ENCODE measurements at regions not wholly inside any gene's neighbourhood (a gene's known extent, or its start where the extent isn't known, plus 50 kb on each side); places are given as distances from the start of the nearest gene placed in this dataset.

DNA sequence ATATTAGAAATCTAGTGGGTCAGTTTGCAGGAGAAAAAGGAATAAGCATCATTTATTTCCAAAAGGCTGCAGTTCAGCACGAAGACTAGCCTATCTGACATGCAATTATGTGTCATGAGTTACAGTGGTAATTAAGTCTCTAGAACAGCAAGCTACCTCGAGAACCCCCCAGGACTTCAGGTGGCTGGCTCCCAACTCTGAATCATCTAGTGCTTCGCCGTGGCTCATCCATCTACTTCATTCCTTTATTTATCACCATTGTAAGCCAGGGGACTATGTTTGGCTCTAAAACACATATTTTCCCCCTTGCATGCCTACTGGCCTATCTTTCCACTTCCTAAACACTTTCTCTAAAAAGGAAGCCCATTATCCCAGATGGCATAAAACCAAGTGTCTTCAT lies 121.6 kb downstream of the TXNL1 start:
- no peaks in the 10 kb centered on the region for H3K4me1 Mint-ChIP-seq (ENCODE audit: low read depth)
- TF ChIP-seq, protein P1, sequence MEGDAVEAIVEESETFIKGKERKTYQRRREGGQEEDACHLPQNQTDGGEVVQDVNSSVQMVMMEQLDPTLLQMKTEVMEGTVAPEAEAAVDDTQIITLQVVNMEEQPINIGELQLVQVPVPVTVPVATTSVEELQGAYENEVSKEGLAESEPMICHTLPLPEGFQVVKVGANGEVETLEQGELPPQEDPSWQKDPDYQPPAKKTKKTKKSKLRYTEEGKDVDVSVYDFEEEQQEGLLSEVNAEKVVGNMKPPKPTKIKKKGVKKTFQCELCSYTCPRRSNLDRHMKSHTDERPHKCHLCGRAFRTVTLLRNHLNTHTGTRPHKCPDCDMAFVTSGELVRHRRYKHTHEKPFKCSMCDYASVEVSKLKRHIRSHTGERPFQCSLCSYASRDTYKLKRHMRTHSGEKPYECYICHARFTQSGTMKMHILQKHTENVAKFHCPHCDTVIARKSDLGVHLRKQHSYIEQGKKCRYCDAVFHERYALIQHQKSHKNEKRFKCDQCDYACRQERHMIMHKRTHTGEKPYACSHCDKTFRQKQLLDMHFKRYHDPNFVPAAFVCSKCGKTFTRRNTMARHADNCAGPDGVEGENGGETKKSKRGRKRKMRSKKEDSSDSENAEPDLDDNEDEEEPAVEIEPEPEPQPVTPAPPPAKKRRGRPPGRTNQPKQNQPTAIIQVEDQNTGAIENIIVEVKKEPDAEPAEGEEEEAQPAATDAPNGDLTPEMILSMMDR (IDR thresholded peaks at IDR 0.05; ENCODE audit: unreplicated experiment), result no peak
- H3K9me3 Mint-ChIP-seq (ENCODE audit: low read depth), result no peaks in the 10 kb centered on the region
- no peak overlapping the region for H3K4me3 Mint-ChIP-seq (ENCODE audit: low read depth)
- DNase-seq (ENCODE audit: low spot score, unreplicated experiment), result no peak
- peaks cover 8% of the 10 kb centered on the region for H3K27me3 Mint-ChIP-seq
- no peaks in the 10 kb centered on the region for H3K36me3 Mint-ChIP-seq (ENCODE audit: insufficient read depth)
- no peak overlapping the region for H3K27ac Mint-ChIP-seq

DNA sequence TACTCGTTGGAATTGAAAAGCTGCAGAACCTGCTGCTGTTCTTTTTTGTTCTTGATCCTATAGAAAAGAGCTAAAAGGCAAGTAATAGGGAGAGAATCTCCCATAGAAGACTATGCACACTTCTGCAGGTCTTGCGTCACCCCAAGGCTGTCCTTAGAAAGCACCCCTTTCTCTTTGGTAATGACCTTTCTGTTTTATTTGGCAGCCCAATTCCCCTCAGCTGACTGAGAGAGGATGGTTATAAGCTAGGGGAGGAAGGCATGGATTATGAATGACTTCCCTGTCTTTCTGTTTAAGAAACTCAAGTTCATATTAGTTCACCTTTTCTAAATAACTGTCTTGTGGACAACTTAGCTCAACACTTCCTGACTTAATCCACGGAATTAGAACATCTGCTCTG lies 122.9 kb downstream of the TXNL1 start:
- H3K27me3 Mint-ChIP-seq, result peaks cover 8% of the 10 kb centered on the region
- TF ChIP-seq, protein P1 (IDR thresholded peaks at IDR 0.05; ENCODE audit: unreplicated experiment), result no peak

DNA sequence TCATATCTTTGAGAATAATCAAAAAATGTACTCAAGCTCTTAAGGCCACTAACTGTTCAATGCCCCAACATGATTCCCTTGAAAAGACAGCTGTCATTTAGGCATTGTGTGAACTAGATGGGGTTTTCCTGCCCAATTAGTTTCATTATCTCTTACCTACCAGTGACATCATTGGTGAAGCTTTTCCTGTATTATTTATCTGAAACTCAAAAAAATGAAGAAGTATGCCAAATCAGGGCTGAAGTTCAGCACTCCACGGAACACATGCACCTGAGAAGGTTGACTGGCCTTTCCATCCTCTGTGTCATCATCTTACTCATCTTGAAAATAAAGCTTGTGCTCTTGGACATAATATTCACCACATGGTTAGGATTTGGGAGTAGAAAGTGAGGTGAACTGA lies 126.4 kb downstream of the TXNL1 start:
- H3K27me3 Mint-ChIP-seq, result no peaks in the 10 kb centered on the region
- no peak overlapping the region for H3K4me3 Mint-ChIP-seq (ENCODE audit: low read depth)
- no peaks in the 10 kb centered on the region for H3K9me3 Mint-ChIP-seq (ENCODE audit: low read depth)
- TF ChIP-seq, protein P1 (IDR thresholded peaks at IDR 0.05; ENCODE audit: unreplicated experiment), result no peak
- H3K27ac Mint-ChIP-seq, result no peak overlapping the region
- H3K4me1 Mint-ChIP-seq (ENCODE audit: low read depth), result no peaks in the 10 kb centered on the region
- no peak for DNase-seq (ENCODE audit: low spot score, unreplicated experiment)
- H3K36me3 Mint-ChIP-seq (ENCODE audit: insufficient read depth), result no peaks in the 10 kb centered on the region

More for the DNA sequence above, 122.9 kb downstream of the TXNL1 start:
- DNase-seq (ENCODE audit: low spot score, unreplicated experiment), result no peak
- no peaks in the 10 kb centered on the region for H3K9me3 Mint-ChIP-seq (ENCODE audit: low read depth)
- no peaks in the 10 kb centered on the region for H3K36me3 Mint-ChIP-seq (ENCODE audit: insufficient read depth)
- H3K4me1 Mint-ChIP-seq (ENCODE audit: low read depth), result no peaks in the 10 kb centered on the region
- no peak overlapping the region for H3K27ac Mint-ChIP-seq
- H3K4me3 Mint-ChIP-seq (ENCODE audit: low read depth), result no peak overlapping the region

DNA sequence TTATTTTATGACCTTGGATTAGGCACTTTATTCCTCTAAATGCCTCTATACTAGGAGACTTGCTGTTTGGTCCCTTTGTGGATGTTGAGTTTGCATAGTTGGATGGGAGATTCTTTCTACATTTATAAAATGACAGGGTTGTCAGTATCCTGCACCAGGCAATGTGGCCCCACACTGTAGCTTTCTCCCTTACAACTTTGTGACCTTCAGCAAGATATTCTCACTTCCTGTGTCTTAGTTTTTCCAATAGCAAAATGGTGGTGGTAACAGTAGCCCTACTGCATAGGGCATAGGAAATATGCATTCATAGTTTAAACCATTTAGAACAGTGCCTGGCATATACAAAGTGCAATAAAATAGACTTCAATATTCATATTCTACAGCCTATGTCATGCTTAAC lies 128.3 kb downstream of the TXNL1 start:
- no peaks in the 10 kb centered on the region for H3K4me1 Mint-ChIP-seq (ENCODE audit: low read depth)
- no peaks in the 10 kb centered on the region for H3K27me3 Mint-ChIP-seq
- H3K27ac Mint-ChIP-seq, result no peak overlapping the region
- H3K36me3 Mint-ChIP-seq (ENCODE audit: insufficient read depth), result no peaks in the 10 kb centered on the region
- TF ChIP-seq, protein P1 (IDR thresholded peaks at IDR 0.05; ENCODE audit: unreplicated experiment), result no peak
- no peak overlapping the region for H3K4me3 Mint-ChIP-seq (ENCODE audit: low read depth)
- H3K9me3 Mint-ChIP-seq (ENCODE audit: low read depth), result no peaks in the 10 kb centered on the region
- DNase-seq (ENCODE audit: low spot score, unreplicated experiment), result no peak

DNA sequence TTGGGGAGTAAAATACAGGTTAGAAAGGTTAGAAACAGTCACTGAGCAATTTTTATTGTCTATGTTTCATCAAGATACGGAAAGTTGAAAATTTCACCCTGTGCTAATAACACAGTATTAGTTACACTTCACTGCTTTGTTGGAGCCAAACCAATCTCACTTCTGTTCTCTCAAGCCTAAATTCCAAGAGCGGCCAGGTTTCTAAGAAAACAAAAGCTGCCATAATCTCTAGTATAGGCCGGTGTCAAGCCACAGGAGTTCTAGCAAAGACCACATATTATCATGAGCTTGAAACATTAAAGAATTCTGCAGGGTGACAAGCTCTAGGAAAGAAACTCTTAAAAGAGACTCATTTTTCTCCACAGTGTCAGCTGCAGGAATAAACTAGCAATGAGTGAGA lies 128.7 kb downstream of the TXNL1 start:
- Mint-ChIP-seq H3K27ac (no peak overlapping the region), H3K4me3 (ENCODE audit: low read depth) (no peak overlapping the region), H3K27me3 (no peaks in the 10 kb centered on the region), H3K4me1 (ENCODE audit: low read depth) (no peaks in the 10 kb centered on the region), H3K9me3 (ENCODE audit: low read depth) (no peaks in the 10 kb centered on the region), H3K36me3 (ENCODE audit: insufficient read depth) (no peaks in the 10 kb centered on the region)
- TF ChIP-seq, protein P1 (IDR thresholded peaks at IDR 0.05; ENCODE audit: unreplicated experiment), result no peak
- no peak for DNase-seq (ENCODE audit: low spot score, unreplicated experiment)

All from progenitor cell of endocrine pancreas (in vitro differentiated cells).